Glutamatergic neuron (in vitro differentiated cells): ENCODE measurements at regions not wholly inside any gene's neighbourhood (a gene's known extent, or its start where the extent isn't known, plus 50 kb on each side); places are given as distances from the start of the nearest gene placed in this dataset.

ENCODE experiments used
- DNase-seq: peaks from one replicate; pipeline ENCODE4 v3.0.0; 2022
- H3K27ac Mint-ChIP-seq: one replicate; pipeline ENCODE4 v1.8.0; 2020; ENCODE audit warnings: mild to moderate bottlenecking, mixed read lengths, inconsistent platforms; ENCODE audit not compliant: unreplicated experiment
- H3K27me3 Mint-ChIP-seq: one replicate; pipeline ENCODE4 v1.8.0; 2020; ENCODE audit warnings: mild to moderate bottlenecking, moderate library complexity, mixed read lengths, inconsistent platforms; ENCODE audit not compliant: unreplicated experiment
- H3K36me3 Mint-ChIP-seq: one replicate; pipeline ENCODE4 v1.8.0; 2020; ENCODE audit warnings: mild to moderate bottlenecking, mixed read lengths, inconsistent platforms; ENCODE audit not compliant: unreplicated experiment
- H3K4me1 Mint-ChIP-seq: one replicate; pipeline ENCODE4 v1.8.0; 2020; ENCODE audit warnings: mild to moderate bottlenecking, low read depth, mixed read lengths, inconsistent platforms; ENCODE audit not compliant: unreplicated experiment
- H3K4me3 Mint-ChIP-seq: one replicate; pipeline ENCODE4 v1.8.0; 2020; ENCODE audit warnings: mild to moderate bottlenecking, mixed read lengths, inconsistent platforms; ENCODE audit not compliant: unreplicated experiment
- H3K9me3 Mint-ChIP-seq: one replicate; pipeline ENCODE4 v1.8.0; 2020; ENCODE audit warnings: mild to moderate bottlenecking, moderate library complexity, mixed read lengths, inconsistent platforms; ENCODE audit not compliant: unreplicated experiment
- CTCF ChIP-seq: fragments of 200-600 bp; sonication (generic); IDR thresholded peaks from one replicate; pipeline ENCODE4 v1.5.0; 2021; ENCODE audit not compliant: partially characterized antibody, unreplicated experiment

- Mint-ChIP-seq H3K9me3 (peaks cover 4% of the 10 kb centered on the region), H3K36me3 (peaks cover 13% of the 10 kb centered on the region), H3K4me1 (peaks cover 5% of the 10 kb centered on the region), H3K27ac (no peak overlapping the region), H3K4me3 (no peak overlapping the region), H3K27me3 (peaks cover 1% of the 10 kb centered on the region)
- TF ChIP-seq CTCF: no peak
- no peak for DNase-seq
Measured at GRCh38 chr1:245094954-245095353, 59.8 kb upstream of the KIF26B start.

GRCh38 chr1:245094092-245094491 is 60.7 kb upstream of the KIF26B start:
- TF ChIP-seq CTCF: no peak
- Mint-ChIP-seq H3K4me3 (no peak overlapping the region), H3K27ac (no peak overlapping the region), H3K9me3 (peaks cover 4% of the 10 kb centered on the region), H3K36me3 (peaks cover 13% of the 10 kb centered on the region), H3K27me3 (peaks cover 1% of the 10 kb centered on the region), H3K4me1 (peaks cover 5% of the 10 kb centered on the region)
- DNase-seq: no peak

GRCh38 chr1:245092638-245092976 is 62.2 kb upstream of the KIF26B start:
- Mint-ChIP-seq H3K27me3 (peaks cover under 1% of the 10 kb centered on the region), H3K9me3 (no peaks in the 10 kb centered on the region), H3K4me3 (no peak overlapping the region), H3K4me1 (peaks cover 5% of the 10 kb centered on the region), H3K27ac (no peak overlapping the region), H3K36me3 (peaks cover 4% of the 10 kb centered on the region)
- no peak for DNase-seq
- no peak for TF ChIP-seq CTCF

GRCh38 chr1:245091818-245092637 is 62.8 kb upstream of the KIF26B start:
- no peak for TF ChIP-seq CTCF
- Mint-ChIP-seq H3K9me3 (no peaks in the 10 kb centered on the region), H3K27me3 (no peaks in the 10 kb centered on the region), H3K4me1 (peaks cover 5% of the 10 kb centered on the region), H3K36me3 (no peaks in the 10 kb centered on the region), H3K27ac (no peak overlapping the region), H3K4me3 (no peak overlapping the region)
- peak; percentile 24 for DNase-seq

GRCh38 chr1:245091171-245091621 is 63.6 kb upstream of the KIF26B start:
- no peak overlapping the region for H3K4me3 Mint-ChIP-seq
- no peaks in the 10 kb centered on the region for H3K36me3 Mint-ChIP-seq
- TF ChIP-seq CTCF: no peak
- H3K27me3 Mint-ChIP-seq: no peaks in the 10 kb centered on the region
- no peak for DNase-seq
- peaks cover 3% of the 10 kb centered on the region for H3K4me1 Mint-ChIP-seq
- H3K9me3 Mint-ChIP-seq: no peaks in the 10 kb centered on the region
- H3K27ac Mint-ChIP-seq: no peak overlapping the region
